ENCODE measurements at regions not wholly inside any gene's neighbourhood (a gene's known extent, or its start where the extent isn't known, plus 50 kb on each side); places are given as distances from the start of the nearest gene placed in this dataset.

DNA sequence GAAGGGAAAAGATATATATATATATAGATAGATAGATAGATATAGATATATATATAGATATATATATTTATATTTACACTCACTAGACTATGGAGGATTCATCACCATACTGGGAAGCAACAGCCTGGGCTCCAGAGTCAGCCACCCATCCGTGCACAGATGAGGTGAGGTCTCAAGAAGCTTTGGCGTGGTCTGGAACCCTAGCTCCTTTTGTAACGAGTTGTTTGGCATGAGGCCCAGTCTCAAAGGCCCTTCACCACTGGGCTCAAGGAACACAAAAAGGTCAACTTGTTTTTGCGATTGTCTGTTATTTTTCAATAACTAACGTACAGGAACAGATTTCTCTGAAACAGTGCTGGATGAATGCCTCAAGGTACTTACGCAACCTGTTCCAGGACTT is 448.7 kb downstream of the CMPK2 start:
- TF ChIP-seq, protein P1, sequence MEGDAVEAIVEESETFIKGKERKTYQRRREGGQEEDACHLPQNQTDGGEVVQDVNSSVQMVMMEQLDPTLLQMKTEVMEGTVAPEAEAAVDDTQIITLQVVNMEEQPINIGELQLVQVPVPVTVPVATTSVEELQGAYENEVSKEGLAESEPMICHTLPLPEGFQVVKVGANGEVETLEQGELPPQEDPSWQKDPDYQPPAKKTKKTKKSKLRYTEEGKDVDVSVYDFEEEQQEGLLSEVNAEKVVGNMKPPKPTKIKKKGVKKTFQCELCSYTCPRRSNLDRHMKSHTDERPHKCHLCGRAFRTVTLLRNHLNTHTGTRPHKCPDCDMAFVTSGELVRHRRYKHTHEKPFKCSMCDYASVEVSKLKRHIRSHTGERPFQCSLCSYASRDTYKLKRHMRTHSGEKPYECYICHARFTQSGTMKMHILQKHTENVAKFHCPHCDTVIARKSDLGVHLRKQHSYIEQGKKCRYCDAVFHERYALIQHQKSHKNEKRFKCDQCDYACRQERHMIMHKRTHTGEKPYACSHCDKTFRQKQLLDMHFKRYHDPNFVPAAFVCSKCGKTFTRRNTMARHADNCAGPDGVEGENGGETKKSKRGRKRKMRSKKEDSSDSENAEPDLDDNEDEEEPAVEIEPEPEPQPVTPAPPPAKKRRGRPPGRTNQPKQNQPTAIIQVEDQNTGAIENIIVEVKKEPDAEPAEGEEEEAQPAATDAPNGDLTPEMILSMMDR (IDR thresholded peaks at IDR 0.05) = no peak

DNA sequence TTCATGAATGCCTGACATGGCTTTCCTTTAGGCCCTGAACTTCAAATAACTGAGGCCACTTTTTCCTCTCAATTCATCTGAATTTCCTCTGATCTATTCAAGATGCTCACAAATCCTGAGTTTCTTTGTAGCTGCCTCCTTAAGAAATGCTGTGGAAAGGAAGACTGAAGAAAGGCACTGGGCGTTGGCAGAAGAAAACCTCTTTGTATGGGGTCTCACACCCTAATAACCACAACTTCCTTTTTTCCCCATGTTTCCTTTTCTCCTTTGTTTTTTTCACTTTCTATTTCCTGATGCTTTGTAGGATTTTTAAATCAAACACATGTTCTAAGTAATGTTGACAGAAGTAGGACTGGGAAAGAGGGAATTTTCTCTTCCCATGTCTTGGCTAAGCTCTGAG is 447.4 kb downstream of the CMPK2 start:
- TF ChIP-seq, protein P1 (IDR thresholded peaks at IDR 0.05) = no peak

DNA sequence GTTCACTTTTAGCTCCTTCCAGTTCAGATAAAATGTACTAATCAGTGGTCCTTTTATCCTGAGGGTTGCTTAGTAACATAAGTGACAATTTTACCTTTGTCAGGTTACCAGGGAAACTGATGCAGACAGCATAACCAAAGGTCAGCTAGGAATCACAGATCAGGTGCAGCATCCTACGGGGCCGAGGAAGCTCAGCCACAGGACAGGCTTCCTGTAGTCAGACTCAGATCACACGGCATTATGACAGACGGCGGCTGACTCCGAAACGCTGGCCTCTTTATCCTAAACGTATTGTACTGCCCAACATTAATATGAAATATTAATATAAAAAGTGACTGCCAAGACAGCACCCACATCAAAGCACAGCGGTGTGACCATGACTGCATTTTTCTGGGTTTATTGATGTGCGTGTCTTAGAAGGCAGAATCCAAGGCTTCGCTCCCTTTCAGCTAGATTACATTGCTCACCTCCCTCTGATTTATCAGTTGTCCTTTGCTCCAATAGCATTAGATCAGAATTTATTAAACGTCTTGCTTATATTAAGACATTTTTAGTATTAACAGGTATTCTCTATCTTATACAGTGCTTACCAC is 444.5 kb downstream of the CMPK2 start:
- TF ChIP-seq, protein P1 (IDR thresholded peaks at IDR 0.05) = no peak

DNA sequence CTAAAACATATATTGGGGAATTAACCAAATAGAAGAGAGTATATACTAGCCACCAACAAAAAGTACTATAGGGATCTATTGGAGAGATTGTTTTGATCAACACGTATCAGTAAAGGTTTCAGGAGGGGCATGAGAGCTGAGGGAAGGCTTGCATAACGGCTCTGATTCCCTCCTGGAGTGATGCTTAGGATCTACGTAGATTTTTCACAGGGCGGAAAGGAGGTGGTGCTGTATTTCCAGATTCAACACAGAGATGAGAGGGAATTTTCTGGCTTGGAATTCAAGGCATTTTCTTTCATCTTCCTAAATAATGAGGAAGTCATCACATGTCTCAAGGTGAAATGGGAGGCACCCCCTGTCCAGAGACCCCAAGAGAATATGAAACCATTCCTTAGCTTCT is 443.8 kb downstream of the CMPK2 start:
- TF ChIP-seq, protein P1 (IDR thresholded peaks at IDR 0.05) = no peak

DNA sequence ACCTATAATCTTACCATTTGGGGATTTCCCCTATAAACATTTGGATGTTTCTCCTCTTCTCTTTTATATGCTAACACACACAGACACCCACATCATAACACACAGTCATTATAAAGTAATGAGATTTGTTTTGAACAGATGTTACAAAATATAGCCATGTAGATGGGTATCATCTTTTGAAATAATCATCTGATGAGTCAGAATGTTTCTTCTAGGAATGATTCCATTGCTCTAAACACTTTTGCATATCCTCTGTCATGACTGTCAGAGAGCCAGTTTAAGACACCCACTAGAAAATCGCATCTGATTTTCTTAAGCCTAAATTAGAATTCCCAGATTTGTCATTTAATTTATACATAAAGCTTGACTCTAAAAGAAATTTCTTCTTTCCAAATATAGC is 442.6 kb downstream of the CMPK2 start:
- TF ChIP-seq, protein P1 (IDR thresholded peaks at IDR 0.05) = no peak

DNA sequence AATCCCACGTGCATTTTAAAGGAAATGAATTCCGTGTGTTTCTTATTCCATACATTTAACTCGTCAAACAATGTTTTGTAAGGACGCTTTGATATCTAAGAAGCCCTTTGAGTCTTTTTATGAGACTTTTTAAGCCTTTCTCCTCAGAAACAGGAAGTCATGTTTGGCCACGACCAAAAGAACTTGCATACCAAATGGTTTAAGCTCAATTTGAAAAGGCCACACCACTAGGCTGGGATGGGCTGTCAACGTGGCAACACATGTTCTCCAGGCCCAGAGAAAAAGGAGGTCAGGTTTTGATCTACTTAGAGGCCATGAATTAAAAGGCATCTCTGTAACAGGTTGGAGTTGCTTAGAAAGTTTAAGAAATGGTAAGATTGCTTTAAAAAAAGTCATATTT is 441.8 kb downstream of the CMPK2 start:
- TF ChIP-seq, protein P1 (IDR thresholded peaks at IDR 0.05) = no peak

DNA sequence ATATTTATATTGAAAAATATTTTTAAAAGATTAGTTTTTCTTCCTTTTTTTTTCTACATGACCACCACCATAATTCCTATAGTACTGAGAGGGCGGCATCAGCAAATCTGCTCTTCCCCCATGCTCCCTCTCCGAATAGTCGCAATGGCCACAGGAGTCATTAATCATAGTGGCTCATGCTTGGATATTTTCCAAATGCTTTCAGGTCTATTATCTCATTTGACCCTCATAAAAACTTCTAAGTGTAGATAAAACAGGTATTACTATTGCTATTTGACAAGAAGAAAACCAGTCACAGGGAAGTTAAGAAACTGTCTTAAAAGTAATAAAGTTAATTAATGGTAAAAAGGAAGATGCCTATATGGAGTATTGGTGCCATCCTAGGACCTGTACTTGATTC is 440.7 kb downstream of the CMPK2 start:
- TF ChIP-seq, protein P1 (IDR thresholded peaks at IDR 0.05) = no peak

All from LNCAP (cell line).